GM21528 (cell line): ENCODE measurements at regions not wholly inside any gene's neighbourhood (a gene's known extent, or its start where the extent isn't known, plus 50 kb on each side); places are given as distances from the start of the nearest gene placed in this dataset.

Experiments
- ATAC-seq: cut with Tn5 transposase; IDR thresholded peaks from one replicate; pipeline ENCODE4 v1.9.1; 2021; ENCODE audit warnings: mild to moderate bottlenecking, moderate library complexity; ENCODE audit not compliant: unreplicated experiment, low FRiP score

- ATAC-seq = no peak
Observed at GRCh38 chr6:169165561-169166300, 87.9 kb downstream of the THBS2 start.

GRCh38 chr6:169164986-169165385, 88.7 kb downstream of the THBS2 start:
- ATAC-seq = no peak

DNA sequence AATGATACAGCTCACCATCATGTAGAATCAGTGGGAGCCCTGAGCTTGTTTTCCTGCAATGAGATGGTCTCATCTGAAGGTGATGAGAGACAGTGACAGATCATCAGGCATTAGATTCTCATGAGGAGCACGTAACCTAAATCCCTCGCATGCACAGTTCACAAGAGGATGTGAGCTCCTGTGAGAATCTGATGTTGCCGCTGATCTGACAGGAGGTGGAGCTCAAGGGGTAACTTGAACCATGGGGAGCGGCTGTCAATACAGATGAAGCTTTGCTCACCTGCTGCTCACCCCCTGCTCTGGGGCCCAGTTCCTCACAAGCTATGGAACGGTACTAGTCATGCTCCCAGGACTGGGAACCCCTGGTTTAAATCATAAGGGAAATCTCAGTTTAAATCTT, 89.2 kb downstream of the THBS2 start:
- no peak for ATAC-seq

DNA sequence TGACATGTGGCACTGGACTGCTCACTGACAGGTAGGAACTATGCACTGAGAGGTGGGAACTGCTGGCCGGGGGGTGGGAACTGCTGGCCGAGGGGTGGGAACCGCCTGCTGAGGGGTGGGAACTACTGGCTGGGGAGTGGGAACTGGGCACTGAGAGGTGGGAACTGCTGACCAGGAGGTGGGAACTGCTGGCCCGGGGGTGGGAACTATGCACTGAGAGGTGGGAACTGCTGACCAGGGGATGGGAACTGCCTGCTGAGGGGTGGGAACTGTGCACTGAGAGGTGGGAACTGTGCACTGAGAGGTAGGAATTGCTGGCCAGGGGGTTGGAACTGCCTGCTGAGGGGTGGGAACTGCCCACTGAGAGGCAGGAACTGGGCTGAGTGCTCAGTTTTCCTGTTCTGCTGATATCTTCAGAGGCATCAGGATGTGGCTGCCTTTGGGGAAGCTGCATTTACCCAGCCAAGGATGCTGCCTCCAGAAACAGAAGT, 90.2 kb downstream of the THBS2 start:
- ATAC-seq = no peak

- no peak for ATAC-seq
Observed at GRCh38 chr6:169162752-169163407, 90.8 kb downstream of the THBS2 start.

- ATAC-seq = no peak
Observed at GRCh38 chr6:169162249-169162648, 91.4 kb downstream of the THBS2 start.

- no peak for ATAC-seq
Observed at GRCh38 chr6:169161572-169162167, 92.0 kb downstream of the THBS2 start.

GRCh38 chr6:169160855-169161560, 92.6 kb downstream of the THBS2 start:
- ATAC-seq = no peak

- no peak for ATAC-seq
Observed at GRCh38 chr6:169160091-169160854, 93.4 kb downstream of the THBS2 start.

DNA sequence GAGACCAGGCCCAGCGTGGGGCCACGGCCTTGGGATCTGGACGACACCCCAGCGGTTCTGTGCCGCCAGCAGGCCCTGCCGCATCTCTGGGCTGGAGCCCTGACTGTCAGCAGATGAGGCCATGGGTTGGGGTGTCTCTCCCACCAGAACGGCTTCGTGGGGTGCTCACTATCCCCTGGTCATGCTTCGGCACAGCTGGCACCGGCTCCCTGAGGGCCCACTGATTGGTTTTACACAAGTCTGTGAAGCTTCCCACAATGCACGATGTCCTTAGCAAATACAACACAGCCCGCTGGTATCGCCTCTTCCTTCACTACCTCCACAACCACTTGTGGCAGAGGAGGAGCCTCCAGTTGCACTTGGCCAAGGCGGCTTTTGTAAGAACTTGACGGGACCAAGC, 94.3 kb downstream of the THBS2 start:
- no peak for ATAC-seq

DNA sequence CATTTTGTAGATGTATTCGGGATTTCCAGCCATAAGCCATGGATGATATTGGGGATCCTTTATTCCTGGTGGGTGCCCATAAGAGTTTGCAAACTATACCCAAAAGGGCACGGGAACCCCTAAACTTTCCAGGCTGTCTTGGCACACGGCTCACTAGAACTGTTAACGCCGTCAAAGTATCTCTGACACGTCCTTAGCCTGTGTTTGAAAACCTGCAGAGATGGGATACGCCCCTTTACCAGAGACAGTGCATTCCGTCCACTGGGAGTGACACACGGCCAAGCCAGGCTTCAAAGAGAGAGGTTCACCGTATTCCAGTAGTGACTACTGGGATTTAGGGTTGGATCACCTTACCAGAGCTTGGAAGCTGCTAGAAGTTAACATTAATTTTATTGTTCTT, 95.0 kb downstream of the THBS2 start:
- ATAC-seq = no peak

DNA sequence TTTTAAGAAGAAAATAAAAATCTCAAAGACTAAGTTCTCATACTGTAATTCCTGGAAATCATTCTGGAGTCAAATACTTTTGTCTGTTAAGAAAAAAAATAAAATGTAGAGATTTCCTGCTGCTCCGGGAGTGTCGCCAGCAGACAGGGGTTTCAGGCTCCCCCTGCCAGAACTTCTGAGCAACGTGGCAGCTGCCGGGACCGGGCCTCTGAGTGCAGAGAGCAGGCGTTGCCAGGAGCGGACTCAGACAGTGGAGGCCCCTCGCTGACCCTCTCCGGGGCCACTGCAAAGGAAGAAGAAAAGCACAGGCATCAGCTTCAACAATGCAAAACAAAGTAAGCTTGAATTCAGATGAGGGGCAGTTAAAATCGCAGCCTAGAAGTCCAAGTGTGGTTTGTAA, 95.5 kb downstream of the THBS2 start:
- ATAC-seq = no peak

DNA sequence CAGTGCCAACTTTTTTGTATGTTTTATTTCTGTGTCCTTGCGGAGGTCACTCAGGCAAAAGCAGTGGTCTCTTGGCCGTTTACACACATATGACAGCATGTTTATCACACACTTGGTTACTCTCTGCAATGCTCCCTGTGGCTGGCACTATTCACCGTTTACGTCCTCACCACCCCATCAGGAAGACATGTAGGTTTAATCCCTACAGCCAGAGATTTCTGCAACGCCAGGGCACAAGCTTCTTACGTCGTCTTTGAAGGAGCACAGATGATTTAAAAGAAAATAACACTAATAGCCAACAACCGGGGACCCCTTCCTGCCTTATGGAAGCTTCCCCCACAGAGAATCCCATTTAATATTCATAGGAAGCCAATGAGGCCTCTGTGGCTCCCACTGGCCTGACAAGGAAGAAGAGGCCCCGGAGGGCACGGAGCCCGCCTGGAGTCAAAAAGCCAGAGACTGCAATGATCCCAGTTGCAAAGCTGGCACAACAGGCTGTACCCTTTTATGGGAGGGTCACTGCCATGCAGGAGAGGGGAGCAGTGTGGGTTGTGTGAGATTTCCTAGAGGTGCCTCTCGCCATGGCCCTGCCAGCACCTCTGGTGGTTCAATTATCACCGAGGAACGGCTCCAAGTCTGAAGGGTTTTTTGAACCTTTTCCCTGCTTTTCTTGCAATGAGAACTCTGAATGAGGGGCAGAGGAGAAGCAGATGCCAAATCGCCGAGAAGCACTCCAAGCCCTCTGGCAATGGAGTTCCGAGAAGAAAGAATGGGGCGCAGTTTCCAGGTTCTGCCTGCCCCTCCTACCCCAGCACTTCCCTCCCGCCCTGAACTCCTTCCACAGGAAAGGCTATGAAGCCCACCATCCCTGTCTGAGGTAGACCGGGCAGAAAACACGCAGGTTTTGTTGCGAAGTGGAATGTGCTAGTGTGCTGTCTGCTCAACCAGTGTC, 96.2 kb downstream of the THBS2 start:
- ATAC-seq = no peak

- ATAC-seq = no peak
Observed at GRCh38 chr6:169156793-169157147, 96.9 kb downstream of the THBS2 start.

DNA sequence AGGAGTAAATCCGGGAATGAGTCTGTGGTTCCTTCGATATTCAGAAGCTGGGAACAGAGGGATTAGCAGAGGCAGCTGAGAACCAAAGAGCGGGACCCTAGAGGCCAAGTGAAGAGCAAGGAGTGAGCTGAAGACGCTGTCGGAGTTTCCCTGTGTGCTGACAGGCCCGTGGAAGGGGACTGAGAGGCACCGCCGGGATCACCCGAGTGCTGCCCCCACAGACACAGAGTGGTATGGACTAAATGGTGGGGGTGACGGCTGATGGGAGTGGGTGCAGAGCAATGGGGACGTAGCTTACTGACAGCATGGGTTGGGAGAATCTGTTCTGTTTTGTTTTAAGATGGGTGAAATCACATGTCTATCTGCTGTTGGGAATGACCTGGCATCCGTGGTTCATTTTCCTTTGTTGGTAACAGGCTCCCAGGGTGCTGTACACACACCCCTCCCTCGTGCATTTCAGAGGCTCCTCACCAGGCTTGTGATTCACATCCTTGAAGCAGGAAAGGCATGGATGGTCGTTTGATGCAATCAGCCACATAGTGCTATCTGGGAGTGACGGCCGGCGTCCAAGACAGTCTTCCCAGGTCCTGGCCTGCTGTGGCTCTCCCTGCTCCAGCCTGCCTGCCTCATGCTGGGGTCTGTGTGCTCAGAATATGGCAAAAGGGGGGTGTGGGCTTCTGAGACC, 97.4 kb downstream of the THBS2 start:
- no peak for ATAC-seq

DNA sequence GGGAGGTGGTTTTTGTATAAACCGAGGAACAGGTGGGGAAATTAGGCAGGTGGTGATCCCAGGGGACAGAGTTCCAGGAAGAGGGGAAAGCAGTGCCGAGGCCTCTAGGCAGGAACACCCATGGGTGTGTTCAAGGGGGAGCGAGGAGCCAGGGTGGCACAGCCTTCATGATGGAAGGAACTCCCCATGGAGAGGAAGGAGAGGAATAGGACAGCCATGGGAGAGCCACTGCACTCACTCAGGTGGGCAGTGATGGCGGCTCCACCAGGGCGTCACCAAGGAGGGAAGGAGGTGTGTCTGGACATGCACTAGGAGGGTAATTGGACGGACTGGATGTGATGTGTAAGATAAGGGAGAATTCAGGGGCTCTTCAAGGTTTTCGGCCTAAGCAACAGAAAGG, 98.2 kb downstream of the THBS2 start:
- no peak for ATAC-seq

- no peak for ATAC-seq
Observed at GRCh38 chr6:169153401-169153800, 100.2 kb downstream of the THBS2 start.

- no peak for ATAC-seq
Observed at GRCh38 chr6:169146521-169146920, 107.1 kb downstream of the THBS2 start.

DNA sequence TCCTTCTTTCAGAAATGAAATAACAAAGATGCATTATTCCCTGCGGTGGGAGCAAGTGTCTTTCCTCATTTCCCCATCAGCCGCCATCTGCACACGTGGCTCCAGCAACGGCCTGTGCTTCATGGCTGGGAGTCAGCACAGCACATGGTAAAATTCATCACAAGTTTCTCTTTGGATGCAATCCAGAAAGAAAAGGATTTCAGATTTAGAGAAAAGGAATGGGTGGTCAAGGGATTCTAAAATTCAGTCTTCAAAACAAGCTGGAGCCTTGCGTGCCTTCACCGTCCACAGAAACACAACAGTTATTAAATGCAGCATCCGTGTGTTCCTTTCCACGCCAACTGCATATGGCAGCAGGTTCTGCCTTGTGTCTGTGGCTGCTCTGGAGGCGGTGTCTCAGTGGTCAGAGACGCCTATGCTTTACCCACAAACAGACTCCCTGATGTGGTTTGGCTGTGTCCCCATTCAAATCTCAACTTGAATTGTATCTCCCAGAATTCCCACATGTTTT, 107.6 kb downstream of the THBS2 start:
- ATAC-seq = no peak
